ENCODE measurements at regions not wholly inside any gene's neighbourhood (a gene's known extent, or its start where the extent isn't known, plus 50 kb on each side); places are given as distances from the start of the nearest gene placed in this dataset.

DNA sequence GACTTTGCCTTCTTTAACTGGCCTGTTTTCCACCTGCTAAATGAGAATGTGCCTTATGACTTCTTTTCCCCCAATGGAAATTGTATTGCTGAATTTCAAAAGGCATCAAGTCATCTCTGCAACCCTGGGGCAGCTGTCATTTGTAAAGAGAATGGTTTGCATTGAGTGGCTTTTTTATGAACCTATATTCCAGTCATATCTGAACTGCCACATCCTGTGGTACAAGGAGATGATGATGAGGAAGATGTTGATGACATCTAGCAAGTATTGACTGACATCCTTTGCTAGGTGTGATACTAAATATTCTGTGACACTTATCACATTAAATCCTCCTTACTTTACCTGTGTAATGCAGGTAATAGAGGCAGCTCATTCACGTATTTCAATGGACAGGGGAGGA is 88.3 kb upstream of the KIAA1217 start:
- no peak for DNase-seq (ENCODE audit: low read depth)

- no peak for DNase-seq (ENCODE audit: low read depth)
Measured at GRCh38 chr10:24127516-24127915, 81.4 kb upstream of the KIAA1217 start.

GRCh38 chr10:24128066-24128730 is 80.7 kb upstream of the KIAA1217 start:
- DNase-seq (ENCODE audit: low read depth): no peak

GRCh38 chr10:24132741-24133140 is 76.2 kb upstream of the KIAA1217 start:
- no peak for DNase-seq (ENCODE audit: low read depth)

- DNase-seq (ENCODE audit: low read depth): no peak
Measured at GRCh38 chr10:24133835-24134234, 75.1 kb upstream of the KIAA1217 start.

- DNase-seq (ENCODE audit: low read depth): no peak
Measured at GRCh38 chr10:24136070-24136469, 72.9 kb upstream of the KIAA1217 start.

DNA sequence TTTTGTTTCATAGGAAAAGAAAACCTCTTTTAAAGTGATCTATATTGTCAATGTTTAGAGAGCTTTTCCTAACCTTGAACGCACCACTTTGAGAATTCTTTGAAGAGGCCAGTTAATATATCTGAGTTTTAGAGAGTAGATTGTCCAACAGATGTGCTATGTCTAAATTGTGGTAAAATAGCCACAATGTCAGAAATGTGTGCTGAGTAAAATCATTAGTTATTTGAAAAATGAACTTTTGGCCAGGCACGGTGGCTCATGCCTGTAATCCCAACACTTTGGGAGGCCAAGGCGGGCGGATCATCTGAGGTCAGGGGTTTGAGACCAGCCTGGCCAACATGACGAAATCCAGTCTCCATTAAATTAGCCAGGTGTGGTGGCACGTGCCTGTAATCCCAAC is 61.6 kb upstream of the KIAA1217 start:
- DNase-seq (ENCODE audit: low read depth): no peak

DNA sequence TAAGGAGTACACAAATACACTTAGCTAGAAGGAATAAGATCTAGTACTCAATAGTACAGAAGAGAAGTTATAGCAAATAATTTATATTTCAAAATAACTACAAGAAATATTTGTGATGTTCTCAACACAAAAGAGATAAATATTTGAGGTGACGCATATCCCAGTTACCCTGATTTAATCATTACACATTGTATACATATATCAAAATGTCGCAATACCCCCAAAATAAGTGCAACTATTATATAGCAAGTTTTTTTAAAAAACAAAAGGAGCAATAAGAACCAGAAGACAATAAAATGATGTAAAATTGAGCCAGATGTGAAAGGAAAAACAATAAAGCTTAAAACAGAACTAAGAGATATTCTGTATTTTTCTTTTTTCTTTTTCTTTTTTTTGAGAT is 59.3 kb upstream of the KIAA1217 start:
- no peak for DNase-seq (ENCODE audit: low read depth)

DNA sequence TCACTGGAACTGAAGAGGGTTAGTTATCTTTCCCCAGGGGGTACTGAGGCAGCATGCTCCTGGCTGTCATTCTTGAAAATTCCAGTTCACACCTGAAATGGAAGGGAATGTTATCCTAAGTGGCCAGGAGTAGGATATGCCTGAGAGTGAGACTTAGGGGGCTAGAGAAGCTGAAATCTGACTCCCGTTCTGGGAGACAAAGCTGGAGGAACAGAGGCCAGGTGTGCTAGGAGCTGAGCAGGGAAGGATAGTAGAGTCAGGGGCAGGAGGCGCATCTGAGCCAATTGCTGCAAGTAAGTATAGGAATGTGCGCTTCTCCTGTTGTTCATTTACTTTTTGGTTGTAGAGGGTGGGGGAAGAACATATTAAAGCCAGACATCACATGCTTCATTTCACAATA is 58.1 kb upstream of the KIAA1217 start:
- DNase-seq (ENCODE audit: low read depth): no peak

DNA sequence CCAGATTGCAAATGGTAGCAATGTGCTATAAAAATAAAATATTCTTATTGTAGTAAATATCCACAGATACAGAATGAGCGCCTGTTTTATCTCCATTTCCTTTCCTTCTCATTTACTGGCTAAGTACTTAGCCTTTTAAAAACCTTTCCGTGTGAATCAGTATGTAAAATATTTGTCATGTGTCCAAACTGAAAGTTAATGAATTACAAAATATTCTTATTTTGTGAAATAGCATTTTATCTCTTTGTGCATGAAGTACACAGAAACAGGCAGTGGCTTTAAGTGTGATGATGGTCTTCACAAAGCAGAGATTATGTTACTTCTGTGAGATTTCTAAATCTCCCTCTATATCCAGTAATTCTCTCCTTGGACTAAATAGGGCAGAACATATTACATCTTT is 56.7 kb upstream of the KIAA1217 start:
- DNase-seq (ENCODE audit: low read depth): no peak

DNA sequence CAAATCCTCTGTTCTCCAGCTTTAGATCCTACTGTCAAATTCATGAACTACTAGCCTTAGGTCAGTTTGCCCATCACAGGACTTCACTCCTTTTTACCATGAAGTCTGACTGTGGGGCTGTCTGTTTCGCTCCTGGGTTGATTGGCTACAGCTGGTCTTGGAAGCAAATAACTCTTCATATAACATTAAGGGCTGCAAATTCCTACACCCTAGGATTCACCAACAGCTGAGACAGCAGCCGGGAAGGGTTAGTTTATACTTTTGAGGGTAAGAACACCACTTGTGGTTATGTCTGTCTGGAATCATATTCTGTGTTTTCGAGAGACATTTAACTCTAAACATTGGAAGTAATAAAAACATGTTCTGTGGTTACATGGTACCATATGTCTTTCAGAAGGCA is 55.9 kb upstream of the KIAA1217 start:
- DNase-seq (ENCODE audit: low read depth): no peak

DNA sequence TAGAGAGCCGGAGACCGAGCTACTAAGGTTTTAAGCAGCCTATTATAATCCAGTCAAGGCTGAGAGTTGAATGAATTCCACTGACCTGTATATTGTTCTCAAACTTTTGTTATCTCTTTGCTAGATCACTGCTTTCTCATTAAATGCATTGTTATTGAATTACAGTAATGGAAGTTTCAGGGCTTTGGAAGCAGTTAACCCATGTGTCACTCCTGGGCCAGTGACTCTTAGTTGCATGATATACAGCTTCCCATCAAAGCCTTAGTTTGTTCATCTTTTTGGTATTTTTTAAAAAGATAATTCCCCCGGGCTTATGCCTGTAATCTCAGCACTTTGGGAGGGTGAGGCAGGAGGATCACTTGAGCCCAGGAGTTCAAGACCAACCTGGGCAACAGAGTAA is 55.4 kb upstream of the KIAA1217 start:
- no peak for DNase-seq (ENCODE audit: low read depth)

DNA sequence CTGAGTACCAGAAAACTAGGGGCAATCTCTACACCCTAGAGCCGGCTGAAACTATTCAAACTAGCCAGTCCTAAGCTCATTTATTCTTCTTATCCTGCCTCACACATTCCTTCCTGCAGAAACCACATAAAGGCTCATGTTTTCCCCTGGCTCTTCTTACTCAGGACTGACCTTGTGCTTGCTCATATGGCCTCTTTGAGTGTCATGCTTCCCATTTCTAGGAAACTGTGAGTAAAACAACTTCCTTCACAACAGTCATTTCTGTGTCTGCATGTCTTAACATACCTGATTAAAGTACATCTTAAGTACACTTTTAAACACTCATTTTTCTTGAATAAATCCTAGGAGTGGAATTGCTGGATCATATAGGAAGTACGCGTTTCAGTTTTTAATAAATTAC is 52.3 kb upstream of the KIAA1217 start:
- no peak for DNase-seq (ENCODE audit: low read depth)

DNA sequence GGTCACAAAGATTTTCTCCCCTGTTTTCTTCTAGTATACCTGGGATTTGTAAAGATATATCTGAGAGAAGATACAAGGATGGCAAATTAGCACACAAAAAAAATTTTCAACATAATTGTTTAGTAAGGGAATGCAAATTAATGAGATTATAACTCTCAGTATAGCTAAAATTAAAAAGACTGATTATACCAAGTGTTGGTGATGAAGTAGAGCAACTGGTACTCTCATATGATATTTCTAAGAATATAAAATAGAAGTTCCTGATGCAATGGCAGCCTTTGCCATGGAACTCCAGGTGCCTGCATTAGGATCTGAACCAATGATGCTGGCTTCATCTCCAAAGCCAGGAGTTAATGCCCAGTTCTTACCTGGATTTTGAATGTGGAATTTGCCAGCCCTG is 51.4 kb upstream of the KIAA1217 start:
- DNase-seq (ENCODE audit: low read depth): no peak

Data from HS-5 (cell line).